Epidermal melanocyte (primary cell): ENCODE measurements at regions not wholly inside any gene's neighbourhood (a gene's known extent, or its start where the extent isn't known, plus 50 kb on each side); places are given as distances from the start of the nearest gene placed in this dataset.
A peak's percentile ranks its signal among the peaks of the same experiment; 100 is the strongest.
"Not testable (repeated sequence)": the region's sequence is repeated elsewhere in the genome, so short reads cannot be mapped to it uniquely, and the experiment has no call there.

Source experiments
- DNase-seq: peaks from one replicate; pipeline ENCODE4 v3.0.0; 2011; ENCODE audit warnings: low spot score; ENCODE audit not compliant: insufficient read length

DNA sequence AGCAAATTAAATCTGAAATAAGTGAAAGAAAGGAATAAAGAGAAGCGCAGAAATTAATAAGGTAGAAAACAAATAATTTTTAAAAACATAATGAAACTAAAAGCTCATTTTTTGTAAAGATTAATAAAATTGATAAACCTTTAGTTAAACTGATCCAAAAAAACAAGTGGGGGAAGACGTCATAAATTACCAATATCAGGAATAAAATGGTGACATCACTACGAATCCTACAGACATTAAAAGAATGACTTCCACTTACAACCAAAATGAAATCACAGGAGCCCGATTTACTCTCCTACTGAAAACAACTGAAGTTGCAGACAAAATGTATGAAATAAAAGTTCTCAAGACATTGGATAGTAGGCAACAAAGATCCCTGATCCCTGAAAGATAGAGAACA lies 68.1 kb upstream of the IFFO2 start:
- DNase-seq, result no peak

DNA sequence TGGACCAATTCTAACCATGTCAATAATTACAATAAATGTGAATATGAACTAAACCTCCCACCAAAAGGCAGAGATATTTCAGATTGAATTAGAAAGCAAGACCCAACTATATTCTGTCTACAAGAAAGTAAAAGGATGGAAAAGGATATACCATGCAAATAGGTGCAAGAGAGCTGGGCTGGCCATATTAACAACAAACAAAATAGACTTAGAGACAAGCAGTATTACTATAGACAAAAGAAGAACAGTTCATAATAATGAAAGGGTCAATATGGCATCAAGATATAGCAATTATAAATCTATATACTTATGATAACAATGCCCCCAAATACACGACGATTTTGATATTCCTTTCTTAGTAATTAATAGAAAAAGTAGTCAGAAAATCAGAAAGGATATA lies 67.3 kb upstream of the IFFO2 start:
- no peak for DNase-seq

GRCh38 chr1:19021845-19022244 lies 65.4 kb upstream of the IFFO2 start:
- no peak for DNase-seq

DNA sequence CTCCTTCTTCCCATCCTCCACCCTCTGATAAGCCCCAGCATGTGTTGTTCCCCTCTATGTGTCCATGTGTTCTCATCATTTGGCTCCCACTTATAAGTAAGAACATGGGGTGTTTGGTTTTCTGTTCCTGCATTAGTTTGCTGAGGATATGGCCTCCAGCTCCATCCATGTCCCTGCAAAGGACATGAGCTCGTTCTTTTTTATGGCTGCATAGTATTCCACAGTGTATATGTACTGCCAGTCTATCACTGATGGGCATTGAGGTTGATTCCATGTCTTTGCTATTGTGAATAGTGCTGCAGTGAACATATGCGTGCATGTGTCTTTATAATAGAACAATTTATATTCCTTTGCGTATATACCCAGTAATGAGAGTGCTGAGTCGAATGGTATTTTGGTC lies 62.8 kb upstream of the IFFO2 start:
- not testable (repeated sequence) for DNase-seq

GRCh38 chr1:19015476-19015875 lies 59.0 kb upstream of the IFFO2 start:
- DNase-seq, result no peak

DNA sequence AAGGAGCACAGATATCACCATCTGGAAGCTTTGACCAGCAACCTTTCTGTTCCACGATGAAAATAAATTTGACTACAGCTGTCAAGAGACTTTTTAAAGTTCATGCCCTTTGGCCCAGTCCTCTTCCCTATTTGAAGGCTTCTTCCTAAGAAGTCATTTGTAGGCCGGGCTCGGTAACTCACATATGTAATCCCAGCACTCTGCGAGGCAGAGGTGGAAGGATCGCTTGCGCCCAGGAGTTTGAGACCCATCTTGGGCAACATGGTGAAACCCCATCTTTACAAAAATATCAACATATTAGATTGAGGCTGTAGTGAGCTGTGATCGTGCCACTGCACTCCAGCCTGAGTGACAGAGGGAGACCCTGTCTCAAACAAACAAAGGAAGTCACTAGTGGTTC lies 58.3 kb upstream of the IFFO2 start:
- no peak for DNase-seq

GRCh38 chr1:19013826-19014548 lies 57.5 kb upstream of the IFFO2 start:
- DNase-seq, result no peak

- no peak for DNase-seq
Measured at GRCh38 chr1:19011845-19012231, 55.4 kb upstream of the IFFO2 start.

DNA sequence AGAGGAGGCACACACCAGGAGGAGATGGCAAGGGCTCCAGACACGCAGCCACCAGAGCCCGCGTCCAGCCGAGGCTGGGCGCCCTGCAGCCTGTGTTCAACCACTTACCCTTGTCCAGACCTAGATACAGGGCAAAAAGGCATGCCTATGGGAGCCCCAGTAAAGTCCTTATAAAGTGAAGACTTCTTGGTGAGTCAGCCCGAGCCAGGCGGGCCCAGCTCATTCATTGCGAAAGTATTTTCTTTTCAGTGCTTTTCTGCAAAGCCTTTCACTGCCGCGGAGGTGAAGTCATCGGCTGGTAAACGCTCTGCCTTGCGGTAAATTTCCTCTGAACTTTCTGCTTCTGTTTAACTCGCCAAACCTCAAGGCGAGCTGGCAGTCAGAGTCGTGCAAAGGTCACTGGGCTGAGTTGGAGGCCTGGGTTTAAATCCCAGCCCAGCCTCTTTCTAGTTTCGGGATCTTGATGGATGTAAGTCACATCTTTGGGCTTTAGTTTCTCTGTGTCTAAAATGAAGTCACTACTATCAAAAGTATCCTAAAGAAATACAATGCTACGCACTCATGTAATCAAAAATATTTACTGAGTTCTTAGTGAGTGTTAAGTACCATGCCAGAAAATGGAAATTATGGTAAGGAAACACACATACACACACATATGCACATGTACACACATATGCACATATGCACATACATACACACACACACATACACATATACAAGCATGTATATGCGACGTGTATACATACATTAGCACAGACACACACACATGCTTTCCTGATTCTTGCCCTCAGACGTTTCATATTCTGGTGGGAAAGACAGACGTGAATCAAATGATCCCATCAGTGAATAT lies 54.7 kb upstream of the IFFO2 start:
- DNase-seq, result peak; percentile 68

GRCh38 chr1:19010503-19010902 lies 54.0 kb upstream of the IFFO2 start:
- DNase-seq, result no peak

- no peak for DNase-seq
Measured at GRCh38 chr1:19009882-19010321, 53.4 kb upstream of the IFFO2 start.

GRCh38 chr1:19009126-19009881 lies 52.8 kb upstream of the IFFO2 start:
- DNase-seq, result no peak

- no peak for DNase-seq
Measured at GRCh38 chr1:19007491-19008441, 51.3 kb upstream of the IFFO2 start.

- no peak for DNase-seq
Measured at GRCh38 chr1:19006837-19007271, 50.4 kb upstream of the IFFO2 start.
